ENCODE measurements at regions not wholly inside any gene's neighbourhood (a gene's known extent, or its start where the extent isn't known, plus 50 kb on each side); places are given as distances from the start of the nearest gene placed in this dataset.
A peak's percentile ranks its signal among the peaks of the same experiment; 100 is the strongest.
"Not testable (repeated sequence)": the region's sequence is repeated elsewhere in the genome, so short reads cannot be mapped to it uniquely, and the experiment has no call there.

DNA sequence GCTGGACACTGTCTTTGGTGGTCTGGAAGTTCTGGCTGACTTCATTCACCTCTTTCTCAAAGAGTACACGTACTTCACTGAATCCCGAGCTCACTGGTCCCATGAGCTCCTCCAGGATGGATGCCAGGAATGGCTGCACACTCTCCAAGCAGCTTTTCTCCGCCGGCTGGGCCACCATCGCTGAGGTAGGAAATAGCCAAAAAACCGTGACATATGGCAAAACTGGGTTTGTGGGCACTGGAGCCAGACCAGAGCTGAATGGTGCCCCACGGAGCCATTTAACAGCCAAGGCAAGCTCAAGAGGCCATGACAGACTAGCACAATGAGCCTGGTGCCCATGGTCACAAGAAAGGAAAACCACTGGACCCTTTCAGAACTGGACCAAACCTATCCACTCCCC lies 64.0 kb upstream of the EDEM3 start:
- no peaks in the 10 kb centered on the region for H3K36me3 ChIP-seq
- WGBS = 97% methylated on average over 7 of the region's 7 CpGs
- TF ChIP-seq POLR2AphosphoS5 (IDR thresholded peaks at IDR 0.05) = no peak
- TF ChIP-seq, protein P1, sequence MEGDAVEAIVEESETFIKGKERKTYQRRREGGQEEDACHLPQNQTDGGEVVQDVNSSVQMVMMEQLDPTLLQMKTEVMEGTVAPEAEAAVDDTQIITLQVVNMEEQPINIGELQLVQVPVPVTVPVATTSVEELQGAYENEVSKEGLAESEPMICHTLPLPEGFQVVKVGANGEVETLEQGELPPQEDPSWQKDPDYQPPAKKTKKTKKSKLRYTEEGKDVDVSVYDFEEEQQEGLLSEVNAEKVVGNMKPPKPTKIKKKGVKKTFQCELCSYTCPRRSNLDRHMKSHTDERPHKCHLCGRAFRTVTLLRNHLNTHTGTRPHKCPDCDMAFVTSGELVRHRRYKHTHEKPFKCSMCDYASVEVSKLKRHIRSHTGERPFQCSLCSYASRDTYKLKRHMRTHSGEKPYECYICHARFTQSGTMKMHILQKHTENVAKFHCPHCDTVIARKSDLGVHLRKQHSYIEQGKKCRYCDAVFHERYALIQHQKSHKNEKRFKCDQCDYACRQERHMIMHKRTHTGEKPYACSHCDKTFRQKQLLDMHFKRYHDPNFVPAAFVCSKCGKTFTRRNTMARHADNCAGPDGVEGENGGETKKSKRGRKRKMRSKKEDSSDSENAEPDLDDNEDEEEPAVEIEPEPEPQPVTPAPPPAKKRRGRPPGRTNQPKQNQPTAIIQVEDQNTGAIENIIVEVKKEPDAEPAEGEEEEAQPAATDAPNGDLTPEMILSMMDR (IDR thresholded peaks at IDR 0.05) = no peak
- no peak for TF ChIP-seq POLR2A (IDR thresholded peaks at IDR 0.05)
- no peaks in the 10 kb centered on the region for H3K4me1 ChIP-seq (replicated peaks)
- H3K9me3 ChIP-seq = no peaks in the 10 kb centered on the region
- H3K27me3 ChIP-seq (replicated peaks; ENCODE audit: insufficient read depth) = no peaks in the 10 kb centered on the region
- DNase-seq (ENCODE audit: low spot score) = no peak
- no peak overlapping the region for H3K4me3 ChIP-seq
- intact Hi-C loops (cut with DNase I) = no loop called here
- H3K27ac ChIP-seq = no peak overlapping the region

DNA sequence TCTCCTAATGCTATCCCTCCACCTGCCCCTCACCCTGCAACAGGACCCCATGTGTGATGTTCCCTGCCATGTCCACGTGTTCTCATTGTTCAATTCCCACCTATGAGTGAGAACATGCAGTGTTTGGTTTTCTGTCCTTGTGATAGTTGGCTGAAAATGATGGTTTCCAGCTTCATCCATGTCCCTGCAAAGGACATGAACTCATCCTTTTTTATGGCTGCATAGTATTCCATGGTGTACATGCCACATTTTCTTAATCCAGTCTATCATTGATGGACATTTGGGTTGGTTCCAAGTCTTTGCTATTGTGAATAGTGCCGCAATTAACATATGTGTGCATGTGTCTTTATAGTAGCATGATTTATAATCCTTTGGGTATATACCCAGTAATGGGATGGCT lies 62.3 kb upstream of the EDEM3 start:
- H3K27me3 ChIP-seq (replicated peaks; ENCODE audit: insufficient read depth); DNase-seq (ENCODE audit: low spot score); H3K4me1 ChIP-seq (replicated peaks); intact Hi-C loops (cut with DNase I); H3K36me3 ChIP-seq; H3K27ac ChIP-seq; H3K9me3 ChIP-seq; H3K4me3 ChIP-seq: not testable (repeated sequence)
- WGBS = 78% methylated on average over 2 of the region's 2 CpGs

DNA sequence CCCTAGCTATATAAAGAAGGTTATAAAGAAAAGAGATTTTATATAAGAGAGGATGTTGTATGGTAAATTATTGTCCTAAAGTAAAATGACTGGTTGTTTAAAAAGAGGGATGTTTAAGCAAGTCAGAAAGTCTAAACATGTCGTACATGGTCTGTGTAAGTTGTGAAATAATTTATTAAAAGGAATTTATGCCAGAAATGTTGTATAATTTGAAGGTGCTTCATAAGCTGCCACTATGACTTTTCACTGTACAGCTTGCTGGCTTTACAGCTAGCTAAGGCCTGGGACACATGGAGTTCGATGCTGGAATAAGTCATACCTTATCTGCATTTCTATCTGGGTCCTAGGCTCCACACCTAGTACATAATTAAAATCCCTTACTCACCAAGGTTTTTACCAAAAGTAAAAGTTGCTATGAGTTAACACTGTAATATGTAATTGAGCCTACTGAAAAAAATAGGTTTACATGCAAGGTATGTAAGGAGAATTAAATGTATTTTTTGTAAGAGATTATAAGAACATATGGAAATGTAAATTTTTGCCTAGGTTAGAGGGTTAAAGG lies 59.0 kb upstream of the EDEM3 start:
- no peak for TF ChIP-seq POLR2AphosphoS5 (IDR thresholded peaks at IDR 0.05)
- TF ChIP-seq POLR2A (IDR thresholded peaks at IDR 0.05) = no peak
- TF ChIP-seq, protein P1 (IDR thresholded peaks at IDR 0.05) = no peak
- Histone ChIP-seq H3K4me3 (no peak overlapping the region), H3K36me3 (no peaks in the 10 kb centered on the region), H3K27me3 (replicated peaks; ENCODE audit: insufficient read depth) (no peaks in the 10 kb centered on the region), H3K4me1 (replicated peaks) (no peaks in the 10 kb centered on the region), H3K27ac (no peak overlapping the region), H3K9me3 (no peaks in the 10 kb centered on the region)
- intact Hi-C loops (cut with DNase I) = no loop called here
- no peak for DNase-seq (ENCODE audit: low spot score)
- WGBS = 91% methylated on average over 2 of the region's 2 CpGs

DNA sequence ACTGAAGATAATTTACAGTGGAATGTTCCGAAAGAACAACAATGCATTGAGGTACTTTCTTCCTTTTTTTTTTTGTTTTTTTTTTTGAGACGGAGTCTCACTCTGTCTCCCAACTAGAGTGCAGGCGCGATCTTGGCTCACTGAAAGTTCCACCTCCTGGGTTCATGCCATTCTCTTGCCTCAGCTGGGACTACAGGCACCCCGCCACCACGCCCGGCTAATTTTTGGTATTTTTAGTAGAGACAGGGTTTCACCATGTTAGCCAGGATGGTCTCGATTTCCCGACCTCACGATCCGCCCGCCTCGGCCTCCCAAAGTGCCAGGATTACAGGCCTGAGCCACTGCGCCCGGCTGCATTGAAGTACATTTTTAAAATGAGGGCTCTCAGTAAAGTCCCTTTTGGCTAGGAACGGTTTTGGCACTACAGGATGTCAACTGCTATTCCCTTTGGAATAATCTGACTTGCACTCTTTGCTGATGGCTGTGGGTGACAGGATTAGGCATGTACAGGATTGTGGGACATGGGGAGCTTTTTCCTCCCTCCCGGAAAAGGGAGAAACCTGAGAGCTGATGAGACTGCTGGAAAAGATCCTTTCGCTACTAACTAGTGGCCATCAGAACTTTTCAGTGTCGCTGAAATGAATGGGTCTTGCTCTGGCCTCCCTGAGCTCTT lies 56.9 kb upstream of the EDEM3 start:
- no peak overlapping the region for H3K27ac ChIP-seq
- H3K4me3 ChIP-seq = no peak overlapping the region
- H3K27me3 ChIP-seq (replicated peaks; ENCODE audit: insufficient read depth) = no peaks in the 10 kb centered on the region
- TF ChIP-seq POLR2AphosphoS5 (IDR thresholded peaks at IDR 0.05) (no peak), POLR2A (IDR thresholded peaks at IDR 0.05) (no peak)
- TF ChIP-seq, protein P1 (IDR thresholded peaks at IDR 0.05) = no peak
- no peaks in the 10 kb centered on the region for H3K4me1 ChIP-seq (replicated peaks)
- H3K36me3 ChIP-seq = no peaks in the 10 kb centered on the region
- DNase-seq (ENCODE audit: low spot score) = no peak
- intact Hi-C loops (cut with DNase I) = no loop called here
- 78% methylated on average over 19 of the region's 19 CpGs for WGBS
- no peaks in the 10 kb centered on the region for H3K9me3 ChIP-seq

DNA sequence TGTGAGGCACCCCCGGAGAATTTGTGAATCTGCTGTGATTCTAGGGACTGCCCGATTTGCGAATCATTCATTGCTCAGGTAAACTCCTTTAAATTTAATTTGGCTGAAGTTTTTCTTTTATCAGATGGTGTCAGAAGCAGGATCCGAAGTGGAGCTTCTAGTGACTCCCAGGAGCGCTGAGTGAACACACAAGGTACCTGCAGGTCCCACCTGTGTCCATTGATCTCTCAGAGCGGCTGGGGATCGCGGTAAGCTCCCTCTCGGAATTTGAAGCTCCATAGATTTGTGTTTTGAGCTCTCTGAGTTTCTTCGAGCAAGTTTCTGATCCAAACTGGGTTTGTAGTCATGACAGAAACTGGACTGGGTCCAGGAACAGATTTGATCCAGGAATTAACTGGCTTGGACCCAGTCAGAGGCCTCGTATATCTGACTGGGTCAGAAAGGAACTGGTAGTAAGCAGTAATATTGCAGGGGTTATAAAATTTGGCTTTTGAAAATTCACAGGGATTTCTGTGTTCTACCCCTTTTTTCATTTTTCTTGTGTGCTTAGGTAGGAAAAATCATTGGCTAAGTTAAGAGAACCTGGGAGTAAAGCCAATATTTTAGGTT lies 56.2 kb upstream of the EDEM3 start:
- Histone ChIP-seq H3K9me3 (no peaks in the 10 kb centered on the region), H3K27ac (peak overlapping the region in 1 of 2 donors; percentile 35), H3K4me3 (no peak overlapping the region), H3K36me3 (no peaks in the 10 kb centered on the region), H3K4me1 (replicated peaks) (no peaks in the 10 kb centered on the region), H3K27me3 (replicated peaks; ENCODE audit: insufficient read depth) (no peaks in the 10 kb centered on the region)
- WGBS = 59% methylated on average over 11 of the region's 11 CpGs
- intact Hi-C loops (cut with DNase I) = no loop called here
- TF ChIP-seq POLR2AphosphoS5 (IDR thresholded peaks at IDR 0.05) = no peak
- no peak for DNase-seq (ENCODE audit: low spot score)

All from prostate gland (tissue), 2 donors.